Adrenal gland (tissue), 5 donors: ENCODE measurements at regions not wholly inside any gene's neighbourhood (a gene's known extent, or its start where the extent isn't known, plus 50 kb on each side); places are given as distances from the start of the nearest gene placed in this dataset.

Source experiments
- POLR2A ChIP-seq, 2 donors: fragments of 450-650 bp; IDR thresholded peaks; one replicate each; pipeline ENCODE4 v1.6.1; 2017; ENCODE audit warnings: antibody characterized with exemption in 2 of 2, mild to moderate bottlenecking in 2 of 2, moderate library complexity in 1 of 2
- TF ChIP-seq, protein P1 (sequence below), 6 experiments: fragments of 450-650 bp in 4 of 6; fragments of 200-600 bp in 2 of 6; sonication (generic) in 1 of 6; IDR thresholded peaks; 1 replicate in 5 of 6; 2 replicates in 1 of 6; pipeline versions ENCODE4 v1.5.1 to v1.8.0; 2016 to 2021; ENCODE audit warnings: antibody characterized with exemption in 6 of 6, mild to moderate bottlenecking in 2 of 6, moderate library complexity in 1 of 6
- donor health status: DM: no; HTN: no; CAD: no.

DNA sequence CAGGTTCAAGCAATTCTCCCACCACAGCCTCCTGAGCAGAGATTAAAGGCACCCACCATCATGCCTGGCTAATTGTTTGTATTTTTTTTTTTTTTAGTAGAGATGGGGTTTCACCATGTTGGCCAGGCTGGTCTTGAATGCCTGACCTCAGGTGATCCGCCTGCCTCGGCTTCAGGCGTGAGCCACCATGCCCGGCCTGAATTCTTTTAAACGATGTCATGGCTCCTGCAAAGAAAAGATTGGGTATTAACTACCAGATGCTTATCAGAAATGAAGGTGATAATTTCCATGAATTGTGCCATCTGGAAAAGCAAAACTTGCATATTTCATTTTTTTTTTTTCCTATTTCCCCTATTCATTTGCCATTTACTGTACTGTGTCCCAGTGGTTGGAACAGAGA is 195.7 kb upstream of the IGFBP7 start:
- TF ChIP-seq, protein P1, sequence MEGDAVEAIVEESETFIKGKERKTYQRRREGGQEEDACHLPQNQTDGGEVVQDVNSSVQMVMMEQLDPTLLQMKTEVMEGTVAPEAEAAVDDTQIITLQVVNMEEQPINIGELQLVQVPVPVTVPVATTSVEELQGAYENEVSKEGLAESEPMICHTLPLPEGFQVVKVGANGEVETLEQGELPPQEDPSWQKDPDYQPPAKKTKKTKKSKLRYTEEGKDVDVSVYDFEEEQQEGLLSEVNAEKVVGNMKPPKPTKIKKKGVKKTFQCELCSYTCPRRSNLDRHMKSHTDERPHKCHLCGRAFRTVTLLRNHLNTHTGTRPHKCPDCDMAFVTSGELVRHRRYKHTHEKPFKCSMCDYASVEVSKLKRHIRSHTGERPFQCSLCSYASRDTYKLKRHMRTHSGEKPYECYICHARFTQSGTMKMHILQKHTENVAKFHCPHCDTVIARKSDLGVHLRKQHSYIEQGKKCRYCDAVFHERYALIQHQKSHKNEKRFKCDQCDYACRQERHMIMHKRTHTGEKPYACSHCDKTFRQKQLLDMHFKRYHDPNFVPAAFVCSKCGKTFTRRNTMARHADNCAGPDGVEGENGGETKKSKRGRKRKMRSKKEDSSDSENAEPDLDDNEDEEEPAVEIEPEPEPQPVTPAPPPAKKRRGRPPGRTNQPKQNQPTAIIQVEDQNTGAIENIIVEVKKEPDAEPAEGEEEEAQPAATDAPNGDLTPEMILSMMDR (IDR thresholded peaks at IDR 0.05): no peak
- TF ChIP-seq POLR2A (IDR thresholded peaks at IDR 0.05): no peak
